OCI-LY1 (cell line): ENCODE measurements at regions not wholly inside any gene's neighbourhood (a gene's known extent, or its start where the extent isn't known, plus 50 kb on each side); places are given as distances from the start of the nearest gene placed in this dataset.

Experiments
- H2AFZ ChIP-seq: fragments of 200-600 bp; sonication (generic), shearing (Covaris generic); 2 replicates; pipeline ENCODE4 v1.6.0; 2014; ENCODE audit warnings: antibody characterized with exemption, mild to moderate bottlenecking, low read length
- H3F3A ChIP-seq: fragments of 200-600 bp; sonication (generic), shearing (Covaris generic); 2 replicates; pipeline ENCODE4 v1.6.0; 2014; ENCODE audit warnings: mild to moderate bottlenecking, antibody characterized with exemption, low read length, moderate library complexity; ENCODE audit not compliant: insufficient read depth
- H3K27ac ChIP-seq: fragments of 200-600 bp; sonication (generic); 2 replicates; pipeline ENCODE4 v1.5.1; 2014; ENCODE audit warnings: low read length, mixed run types, mild to moderate bottlenecking, low read depth; ENCODE audit not compliant: poor library complexity, severe bottlenecking
- H3K27me3 ChIP-seq: fragments of 200-600 bp; sonication (generic); 2 replicates; pipeline ENCODE4 v1.6.0; 2014; ENCODE audit warnings: antibody characterized with exemption, mild to moderate bottlenecking, low read length, moderate library complexity; ENCODE audit not compliant: insufficient read depth
- H3K36me3 ChIP-seq: fragments of 200-600 bp; sonication (generic); 2 replicates; pipeline ENCODE4 v1.6.1; 2014; ENCODE audit warnings: mild to moderate bottlenecking, antibody characterized with exemption, low read length, moderate library complexity, mixed read lengths; ENCODE audit not compliant: insufficient read depth
- H3K4me1 ChIP-seq: fragments of 200-600 bp; sonication (generic); 2 replicates; pipeline ENCODE4 v1.5.1; 2014; ENCODE audit warnings: mild to moderate bottlenecking, low read length, moderate library complexity; ENCODE audit not compliant: insufficient read depth, severe bottlenecking
- H3K4me2 ChIP-seq: fragments of 200-600 bp; sonication (generic), shearing (Covaris generic); 2 replicates; pipeline ENCODE4 v1.6.1; 2014; ENCODE audit warnings: low read length
- H3K4me3 ChIP-seq: fragments of 200-600 bp; sonication (generic); 2 replicates; pipeline ENCODE4 v1.5.1; 2014; ENCODE audit warnings: low read length, low read depth, mild to moderate bottlenecking, mixed read lengths; ENCODE audit not compliant: poor library complexity, severe bottlenecking
- H3K79me2 ChIP-seq: fragments of 200-600 bp; shearing (Covaris generic); 2 replicates; pipeline ENCODE4 v1.6.1; 2016; ENCODE audit warnings: mixed run types, low read length, mixed read lengths; ENCODE audit not compliant: insufficient read depth
- H3K9ac ChIP-seq: fragments of 200-600 bp; sonication (generic), shearing (Covaris generic); 2 replicates; pipeline ENCODE4 v1.6.1; 2014; ENCODE audit warnings: mild to moderate bottlenecking, low read length, mixed read lengths
- H3K9me2 ChIP-seq: fragments of 200-600 bp; sonication (generic), shearing (Covaris generic); 2 replicates; pipeline ENCODE4 v1.6.1; 2014; ENCODE audit warnings: low read depth, mild to moderate bottlenecking, low read length, mixed read lengths
- H3K9me3 ChIP-seq: fragments of 200-600 bp; shearing (Covaris generic); 2 replicates; pipeline ENCODE4 v1.6.1; 2014; ENCODE audit warnings: low read length, mixed read lengths
- H4K20me1 ChIP-seq: fragments of 200-600 bp; sonication (generic), shearing (Covaris generic); 2 replicates; pipeline ENCODE4 v1.6.0; 2016; ENCODE audit warnings: mild to moderate bottlenecking, low read length; ENCODE audit not compliant: insufficient read depth
- EZH2 ChIP-seq: fragments of 200-600 bp; sonication (generic), shearing (Covaris generic); IDR thresholded peaks from 2 replicates; pipeline ENCODE4 v1.8.0; 2017; ENCODE audit warnings: borderline replicate concordance, mixed run types, mild to moderate bottlenecking, antibody characterized with exemption, low read length, moderate library complexity, mixed read lengths
- TF ChIP-seq, protein P1 (sequence below): fragments of 200-600 bp; sonication (generic), shearing (Covaris generic); IDR thresholded peaks from 2 replicates; pipeline ENCODE4 v1.5.1; 2017; ENCODE audit warnings: mild to moderate bottlenecking, antibody characterized with exemption, low read length, moderate library complexity, mixed read lengths

DNA sequence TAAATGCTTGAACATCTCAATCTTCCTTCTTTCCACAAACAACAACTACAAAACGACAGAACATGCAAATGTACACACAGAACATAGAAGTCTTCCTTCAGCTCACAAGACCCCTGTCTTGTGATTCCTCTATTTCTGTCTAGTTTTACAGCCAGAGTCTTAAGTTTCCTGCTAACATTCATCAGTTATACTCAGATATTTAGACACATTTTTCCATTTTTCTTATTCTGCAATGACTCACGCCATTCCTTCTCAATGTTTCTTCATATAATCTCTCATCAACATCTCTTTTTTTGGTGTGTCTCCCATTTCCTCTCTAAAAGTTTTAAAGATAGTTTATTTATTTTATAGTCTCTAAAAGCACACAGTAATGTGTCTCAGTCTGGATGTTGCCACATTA is 1872.9 kb upstream of the PCDH20 start:
- H3K4me2 ChIP-seq: no peak overlapping the region
- H3K79me2 ChIP-seq: no peaks in the 10 kb centered on the region
- no peaks in the 10 kb centered on the region for H3K9me3 ChIP-seq
- no peaks in the 10 kb centered on the region for H3F3A ChIP-seq
- no peak overlapping the region for H3K4me3 ChIP-seq
- H3K9ac ChIP-seq: no peak overlapping the region
- H3K36me3 ChIP-seq: no peaks in the 10 kb centered on the region
- H2AFZ ChIP-seq: no peak overlapping the region
- H4K20me1 ChIP-seq: no peaks in the 10 kb centered on the region
- TF ChIP-seq, protein P1, sequence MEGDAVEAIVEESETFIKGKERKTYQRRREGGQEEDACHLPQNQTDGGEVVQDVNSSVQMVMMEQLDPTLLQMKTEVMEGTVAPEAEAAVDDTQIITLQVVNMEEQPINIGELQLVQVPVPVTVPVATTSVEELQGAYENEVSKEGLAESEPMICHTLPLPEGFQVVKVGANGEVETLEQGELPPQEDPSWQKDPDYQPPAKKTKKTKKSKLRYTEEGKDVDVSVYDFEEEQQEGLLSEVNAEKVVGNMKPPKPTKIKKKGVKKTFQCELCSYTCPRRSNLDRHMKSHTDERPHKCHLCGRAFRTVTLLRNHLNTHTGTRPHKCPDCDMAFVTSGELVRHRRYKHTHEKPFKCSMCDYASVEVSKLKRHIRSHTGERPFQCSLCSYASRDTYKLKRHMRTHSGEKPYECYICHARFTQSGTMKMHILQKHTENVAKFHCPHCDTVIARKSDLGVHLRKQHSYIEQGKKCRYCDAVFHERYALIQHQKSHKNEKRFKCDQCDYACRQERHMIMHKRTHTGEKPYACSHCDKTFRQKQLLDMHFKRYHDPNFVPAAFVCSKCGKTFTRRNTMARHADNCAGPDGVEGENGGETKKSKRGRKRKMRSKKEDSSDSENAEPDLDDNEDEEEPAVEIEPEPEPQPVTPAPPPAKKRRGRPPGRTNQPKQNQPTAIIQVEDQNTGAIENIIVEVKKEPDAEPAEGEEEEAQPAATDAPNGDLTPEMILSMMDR: no peak
- TF ChIP-seq EZH2: no peak
- H3K27ac ChIP-seq: no peak overlapping the region
- H3K9me2 ChIP-seq: no peaks in the 10 kb centered on the region
- no peaks in the 10 kb centered on the region for H3K27me3 ChIP-seq
- no peaks in the 10 kb centered on the region for H3K4me1 ChIP-seq

DNA sequence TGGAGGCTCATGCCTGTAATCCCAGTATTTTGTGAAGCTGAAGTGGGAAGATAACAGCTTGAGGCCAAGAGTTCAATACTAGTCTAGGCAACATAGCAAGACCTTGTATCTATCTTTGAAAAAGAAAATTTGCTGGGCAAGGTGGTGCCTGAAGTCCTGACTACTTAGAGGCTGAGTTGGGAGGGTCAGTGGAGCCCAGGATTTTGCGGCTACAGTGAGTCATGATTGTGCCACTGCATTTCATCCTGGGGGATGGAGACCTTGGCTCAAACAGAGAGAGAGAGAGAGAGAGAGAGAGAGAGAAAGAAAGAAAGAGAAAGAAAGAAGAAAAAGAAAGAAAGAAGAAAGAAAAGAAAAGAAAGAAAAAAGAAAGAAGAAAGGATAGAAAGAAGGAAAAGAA is 1872.3 kb upstream of the PCDH20 start:
- no peaks in the 10 kb centered on the region for H3K36me3 ChIP-seq
- no peaks in the 10 kb centered on the region for H4K20me1 ChIP-seq
- H3K9me2 ChIP-seq: no peaks in the 10 kb centered on the region
- no peak overlapping the region for H3K27ac ChIP-seq
- H3F3A ChIP-seq: no peaks in the 10 kb centered on the region
- H3K4me3 ChIP-seq: no peak overlapping the region
- no peak overlapping the region for H2AFZ ChIP-seq
- H3K9me3 ChIP-seq: no peaks in the 10 kb centered on the region
- H3K4me1 ChIP-seq: no peaks in the 10 kb centered on the region
- TF ChIP-seq EZH2: no peak
- TF ChIP-seq, protein P1: no peak
- no peaks in the 10 kb centered on the region for H3K79me2 ChIP-seq
- H3K4me2 ChIP-seq: no peak overlapping the region
- H3K9ac ChIP-seq: no peak overlapping the region
- H3K27me3 ChIP-seq: no peaks in the 10 kb centered on the region

DNA sequence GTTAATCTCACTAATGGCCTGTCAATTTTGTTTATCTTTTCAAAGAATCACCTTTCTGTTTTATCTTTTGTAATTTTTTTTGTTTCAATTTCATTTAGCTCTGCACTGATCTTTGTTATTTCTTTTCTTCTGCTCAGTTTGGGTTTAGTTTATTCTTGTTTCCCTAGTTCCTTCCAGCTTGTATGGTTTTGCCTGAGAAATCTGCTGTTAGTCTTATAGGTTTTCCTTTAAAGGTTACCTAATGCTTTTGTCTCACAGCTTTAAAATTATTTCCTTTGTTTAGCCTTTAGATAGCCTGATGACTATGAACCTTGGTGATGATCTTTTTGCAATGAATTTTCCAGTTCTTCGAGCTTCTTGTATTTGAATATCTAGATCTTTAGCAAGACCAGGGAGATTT is 1869.8 kb upstream of the PCDH20 start:
- no peak overlapping the region for H3K4me2 ChIP-seq
- no peak overlapping the region for H3K4me3 ChIP-seq
- no peak overlapping the region for H2AFZ ChIP-seq
- no peaks in the 10 kb centered on the region for H3K36me3 ChIP-seq
- TF ChIP-seq EZH2: no peak
- TF ChIP-seq, protein P1: no peak
- H4K20me1 ChIP-seq: no peaks in the 10 kb centered on the region
- no peak overlapping the region for H3K9ac ChIP-seq
- H3K79me2 ChIP-seq: no peaks in the 10 kb centered on the region
- no peaks in the 10 kb centered on the region for H3K4me1 ChIP-seq
- H3K27me3 ChIP-seq: no peaks in the 10 kb centered on the region
- H3F3A ChIP-seq: no peaks in the 10 kb centered on the region
- no peaks in the 10 kb centered on the region for H3K9me3 ChIP-seq
- H3K27ac ChIP-seq: no peak overlapping the region
- H3K9me2 ChIP-seq: no peaks in the 10 kb centered on the region
